GM18517 (cell line): ENCODE measurements at regions not wholly inside any gene's neighbourhood (a gene's known extent, or its start where the extent isn't known, plus 50 kb on each side); places are given as distances from the start of the nearest gene placed in this dataset.

Experiments
- ATAC-seq: cut with Tn5 transposase; IDR thresholded peaks from one replicate; pipeline ENCODE4 v1.9.1; 2021; ENCODE audit warnings: mild to moderate bottlenecking, moderate library complexity; ENCODE audit not compliant: unreplicated experiment

- no peak for ATAC-seq
Measured at GRCh38 chrX:150163221-150163930, 199.7 kb upstream of the MAMLD1 start.

GRCh38 chrX:150163956-150164726 lies 199.0 kb upstream of the MAMLD1 start:
- no peak for ATAC-seq

GRCh38 chrX:150164971-150165600 lies 198.0 kb upstream of the MAMLD1 start:
- ATAC-seq = no peak

GRCh38 chrX:150165776-150166610 lies 197.1 kb upstream of the MAMLD1 start:
- ATAC-seq = no peak

GRCh38 chrX:150167482-150168324 lies 195.4 kb upstream of the MAMLD1 start:
- ATAC-seq = no peak

GRCh38 chrX:150182161-150182560 lies 181.0 kb upstream of the MAMLD1 start:
- ATAC-seq = no peak

GRCh38 chrX:150184491-150184890 lies 178.6 kb upstream of the MAMLD1 start:
- ATAC-seq = no peak

- ATAC-seq = no peak
Measured at GRCh38 chrX:150185766-150186165, 177.4 kb upstream of the MAMLD1 start.

- ATAC-seq = no peak
Measured at GRCh38 chrX:150192816-150193215, 170.3 kb upstream of the MAMLD1 start.

GRCh38 chrX:150196285-150196684 lies 166.8 kb upstream of the MAMLD1 start:
- no peak for ATAC-seq

GRCh38 chrX:150197388-150197787 lies 165.7 kb upstream of the MAMLD1 start:
- ATAC-seq = no peak

- no peak for ATAC-seq
Measured at GRCh38 chrX:150198776-150199175, 164.3 kb upstream of the MAMLD1 start.

GRCh38 chrX:150199181-150199580 lies 163.9 kb upstream of the MAMLD1 start:
- no peak for ATAC-seq

GRCh38 chrX:150199803-150200202 lies 163.3 kb upstream of the MAMLD1 start:
- no peak for ATAC-seq

GRCh38 chrX:150200361-150200760 lies 162.8 kb upstream of the MAMLD1 start:
- no peak for ATAC-seq

GRCh38 chrX:150200820-150201287 lies 162.3 kb upstream of the MAMLD1 start:
- ATAC-seq = peak; percentile 98

GRCh38 chrX:150201391-150201790 lies 161.7 kb upstream of the MAMLD1 start:
- ATAC-seq = no peak

- no peak for ATAC-seq
Measured at GRCh38 chrX:150201841-150202240, 161.3 kb upstream of the MAMLD1 start.

GRCh38 chrX:150202641-150203247 lies 160.4 kb upstream of the MAMLD1 start:
- ATAC-seq = no peak

- ATAC-seq = no peak
Measured at GRCh38 chrX:150203248-150203645, 159.9 kb upstream of the MAMLD1 start.
